ENCODE measurements at regions not wholly inside any gene's neighbourhood (a gene's known extent, or its start where the extent isn't known, plus 50 kb on each side); places are given as distances from the start of the nearest gene placed in this dataset.

- no peak for TF ChIP-seq CTCF (conservative IDR thresholded peaks at IDR 0.05 in 1 of 2, IDR thresholded peaks at IDR 0.05 in 1 of 2; ENCODE audit: extremely low read depth in 1 of 2, insufficient read depth in 1 of 2, low read depth in 1 of 2, low read length in 2 of 2)
- no peak for TF ChIP-seq EZH2 (IDR thresholded peaks at IDR 0.05; ENCODE audit: borderline replicate concordance, low read length)
Observed at GRCh38 chr21:14755086-14755485, 209.0 kb upstream of the SAMSN1 start.

Data from mammary epithelial cell (primary cell).